GM23248 (cell line): ENCODE measurements at regions not wholly inside any gene's neighbourhood (a gene's known extent, or its start where the extent isn't known, plus 50 kb on each side); places are given as distances from the start of the nearest gene placed in this dataset.

Experiments
- EZH2 ChIP-seq: fragments of 200-600 bp; sonication (generic); IDR thresholded peaks from 2 replicates; pipeline ENCODE4 v1.6.1; 2018; ENCODE audit warnings: antibody characterized with exemption, mild to moderate bottlenecking; ENCODE audit not compliant: insufficient read depth, poor library complexity, severe bottlenecking
- EZH2phosphoT487 ChIP-seq: fragments of 200-600 bp; sonication (generic); IDR thresholded peaks from 2 replicates; pipeline ENCODE4 v1.6.1; 2018; ENCODE audit warnings: antibody characterized with exemption, moderate library complexity, mild to moderate bottlenecking, low read depth; ENCODE audit not compliant: insufficient read depth

DNA sequence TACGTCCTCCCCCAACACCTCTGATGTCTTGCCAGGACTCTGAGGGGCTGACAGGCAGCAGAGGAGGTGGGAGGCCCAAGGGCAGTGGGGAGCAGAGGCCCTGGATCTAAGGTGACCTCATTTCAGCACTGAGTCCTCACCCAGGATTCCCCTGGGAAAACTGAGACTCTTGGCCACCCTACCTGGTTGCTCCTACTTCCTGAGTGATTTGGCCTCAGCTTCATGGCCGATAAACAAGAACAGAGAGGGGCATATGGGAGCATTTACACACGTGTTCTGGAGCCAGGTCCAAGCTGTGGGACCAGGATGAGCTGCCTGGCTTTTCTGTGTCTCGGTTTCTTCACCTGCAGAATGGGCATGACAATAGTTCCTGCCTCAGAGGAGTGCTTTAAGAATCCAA lies 133.8 kb downstream of the ANKRD60 start:
- no peak for TF ChIP-seq EZH2
- TF ChIP-seq EZH2phosphoT487, result no peak
